K562 (cell line): ENCODE measurements at regions not wholly inside any gene's neighbourhood (a gene's known extent, or its start where the extent isn't known, plus 50 kb on each side); places are given as distances from the start of the nearest gene placed in this dataset.
"Not testable (repeated sequence)": the region's sequence is repeated elsewhere in the genome, so short reads cannot be mapped to it uniquely, and the experiment has no call there.

Source experiments
- JUND ChIP-seq, 2 experiments: IDR thresholded peaks; 2 replicates in 1 of 2; 3 replicates in 1 of 2; pipeline ENCODE4 v1.6.1; 2011; ENCODE audit warnings: borderline replicate concordance in 2 of 2, low read depth in 2 of 2, low read length in 2 of 2, improper control_type of control experiment in 1 of 2, missing biosample characterization in 1 of 2, missing genetic modification characterization in 1 of 2, missing genetic modification reagents in 1 of 2
- POLR2A ChIP-seq: fragments of 450-650 bp; conservative IDR thresholded peaks from 2 replicates; pipeline ENCODE4 v1.6.1; 2016
- TF ChIP-seq, protein P1 (sequence below), 3 experiments: fragments of 200-800 bp in 1 of 3; fragments of 250-450 bp in 1 of 3; fragments of 450-650 bp in 1 of 3; sonication (Bioruptor Pico) in 1 of 3; sonication (Bioruptor generic) in 1 of 3; formaldehyde crosslinking in 1 of 3; IDR thresholded peaks; 2 replicates each; pipeline versions ENCODE4 v1.6.1 to v1.8.0; 2016 to 2022; ENCODE audit warnings: mild to moderate bottlenecking in 2 of 3, missing genetic modification characterization in 2 of 3, missing compliant biosample characterization in 1 of 3, moderate library complexity in 1 of 3
- TF ChIP-seq, protein P2 (sequence below): sonication (generic); formaldehyde crosslinking; IDR thresholded peaks from 2 replicates; pipeline ENCODE4 v1.9.0; 2022; ENCODE audit warnings: mild to moderate bottlenecking, missing genetic modification reagents

DNA sequence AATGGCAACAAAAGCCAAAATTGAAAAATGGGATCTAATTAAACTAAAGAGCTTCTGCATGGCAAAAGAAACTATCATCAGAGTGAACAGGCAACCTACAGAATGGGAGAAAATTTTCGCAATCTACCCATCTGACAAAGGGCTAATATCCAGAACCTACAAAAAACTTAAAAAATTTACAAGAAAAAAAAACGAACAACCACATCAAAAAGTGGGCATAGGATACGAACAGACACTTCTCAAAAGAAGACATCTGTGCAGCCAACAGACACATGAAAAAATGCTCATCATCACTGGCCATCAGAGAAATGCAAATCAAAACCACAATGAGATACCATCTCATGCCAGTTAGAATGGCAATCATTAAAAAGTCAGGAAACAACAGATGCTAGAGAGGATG is 267.2 kb upstream of the CCNG1 start:
- not testable (repeated sequence) for TF ChIP-seq POLR2A; JUND (IDR thresholded peaks at IDR 0.05; ENCODE audit: borderline replicate concordance, low read depth, low read length); JUND (tag; IDR thresholded peaks at IDR 0.05; ENCODE audit: borderline replicate concordance, low read depth, low read length)
- TF ChIP-seq, protein P1, sequence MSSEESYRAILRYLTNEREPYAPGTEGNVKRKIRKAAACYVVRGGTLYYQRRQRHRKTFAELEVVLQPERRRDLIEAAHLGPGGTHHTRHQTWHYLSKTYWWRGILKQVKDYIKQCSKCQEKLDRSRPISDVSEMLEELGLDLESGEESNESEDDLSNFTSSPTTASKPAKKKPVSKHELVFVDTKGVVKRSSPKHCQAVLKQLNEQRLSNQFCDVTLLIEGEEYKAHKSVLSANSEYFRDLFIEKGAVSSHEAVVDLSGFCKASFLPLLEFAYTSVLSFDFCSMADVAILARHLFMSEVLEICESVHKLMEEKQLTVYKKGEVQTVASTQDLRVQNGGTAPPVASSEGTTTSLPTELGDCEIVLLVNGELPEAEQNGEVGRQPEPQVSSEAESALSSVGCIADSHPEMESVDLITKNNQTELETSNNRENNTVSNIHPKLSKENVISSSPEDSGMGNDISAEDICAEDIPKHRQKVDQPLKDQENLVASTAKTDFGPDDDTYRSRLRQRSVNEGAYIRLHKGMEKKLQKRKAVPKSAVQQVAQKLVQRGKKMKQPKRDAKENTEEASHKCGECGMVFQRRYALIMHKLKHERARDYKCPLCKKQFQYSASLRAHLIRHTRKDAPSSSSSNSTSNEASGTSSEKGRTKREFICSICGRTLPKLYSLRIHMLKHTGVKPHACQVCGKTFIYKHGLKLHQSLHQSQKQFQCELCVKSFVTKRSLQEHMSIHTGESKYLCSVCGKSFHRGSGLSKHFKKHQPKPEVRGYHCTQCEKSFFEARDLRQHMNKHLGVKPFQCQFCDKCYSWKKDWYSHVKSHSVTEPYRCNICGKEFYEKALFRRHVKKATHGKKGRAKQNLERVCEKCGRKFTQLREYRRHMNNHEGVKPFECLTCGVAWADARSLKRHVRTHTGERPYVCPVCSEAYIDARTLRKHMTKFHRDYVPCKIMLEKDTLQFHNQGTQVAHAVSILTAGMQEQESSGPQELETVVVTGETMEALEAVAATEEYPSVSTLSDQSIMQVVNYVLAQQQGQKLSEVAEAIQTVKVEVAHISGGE (CRISPR knock-in tag; IDR thresholded peaks at IDR 0.05), result not testable (repeated sequence)
- TF ChIP-seq, protein P2, sequence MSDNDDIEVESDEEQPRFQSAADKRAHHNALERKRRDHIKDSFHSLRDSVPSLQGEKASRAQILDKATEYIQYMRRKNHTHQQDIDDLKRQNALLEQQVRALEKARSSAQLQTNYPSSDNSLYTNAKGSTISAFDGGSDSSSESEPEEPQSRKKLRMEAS (CRISPR knock-in tag), result not testable (repeated sequence)
